ENCODE measurements at regions not wholly inside any gene's neighbourhood (a gene's known extent, or its start where the extent isn't known, plus 50 kb on each side); places are given as distances from the start of the nearest gene placed in this dataset.
"Not testable (repeated sequence)": the region's sequence is repeated elsewhere in the genome, so short reads cannot be mapped to it uniquely, and the experiment has no call there.

DNA sequence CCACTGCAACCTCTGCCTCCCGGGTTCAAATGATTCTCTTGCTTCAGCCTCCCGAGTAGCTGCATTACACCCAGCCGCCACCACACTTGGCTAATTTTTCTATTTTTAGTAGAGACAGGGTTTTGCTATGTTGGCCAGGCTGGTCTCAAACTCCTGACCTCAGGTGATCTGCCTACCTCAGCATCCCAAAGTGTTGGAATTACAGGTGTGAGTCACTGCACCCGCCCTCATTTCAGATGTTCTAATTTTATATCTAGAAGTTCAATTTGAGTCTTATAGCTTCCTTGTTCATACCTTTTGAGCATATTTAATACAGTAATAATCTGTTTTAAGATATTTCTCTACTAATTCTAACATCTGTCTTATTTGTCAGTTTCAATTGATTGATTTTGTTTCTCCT, 159.1 kb downstream of the CYB561 start:
- TF ChIP-seq CTCF (conservative IDR thresholded peaks at IDR 0.05; ENCODE audit: low read length); EZH2phosphoT487 (IDR thresholded peaks at IDR 0.05; ENCODE audit: borderline replicate concordance): not testable (repeated sequence)
